K562 (cell line): ENCODE measurements at regions not wholly inside any gene's neighbourhood (a gene's known extent, or its start where the extent isn't known, plus 50 kb on each side); places are given as distances from the start of the nearest gene placed in this dataset.
A peak's percentile ranks its signal among the peaks of the same experiment; 100 is the strongest.

Experiments used
- ATAC-seq: fragments of 200-7000 bp; cut with Tn5 transposase; 3 replicates; pipeline ENCODE4 v1.9.1; 2020; ENCODE audit warnings: moderate library complexity
- BruUV-seq: library from RNA; stranded (reverse); fragments of 400-500 nt; replicated peaks from 2 replicates; lab custom pipeline; 2021; lab: Mats Ljungman, UMichigan
- CTCF ChIA-PET: fragments of 300-600 bp; formaldehyde crosslinking; extraction: SDS; loops from one replicate; lab custom pipeline; 2021; ENCODE audit warnings: low intra/inter-chr PET ratio; lab: Yijun Ruan, JAX
- POLR2A ChIA-PET: fragments of 300-600, 350-650 bp; sonication (Branson Sonifier 250); formaldehyde crosslinking; extraction: SDS; loops from one replicate; lab custom pipeline; 2021; ENCODE audit warnings: antibody characterized with exemption, inconsistent platforms; lab: Yijun Ruan, JAX
- DNase-seq, 4 experiments: peaks; one replicate each; pipeline versions ENCODE4 v3.0.0 to v3.0.0-alpha.2; 2011 to 2018; ENCODE audit warnings: low spot score in 3 of 4, mixed read lengths in 3 of 4; ENCODE audit errors: extremely low read depth in 1 of 4
- FAIRE-seq: peaks from 2 replicates; lab custom pipeline; 2011; peaks lifted over from hg19 to GRCh38; lab: Jason Lieb, UNC
- H2AFZ ChIP-seq: 2 replicates; pipeline ENCODE4 v1.6.0; 2011; ENCODE audit warnings: low read depth, low read length, control low read depth, inconsistent platforms
- H3K27ac ChIP-seq: fragments of 200-600 bp; 3 replicates; pipeline ENCODE4 v1.8.0; 2011; ENCODE audit warnings: low read depth, mild to moderate bottlenecking, control low read depth, inconsistent platforms, low read length, moderate library complexity, mixed read lengths; ENCODE audit errors: extremely low read depth
- H3K27me3 ChIP-seq, 2 experiments: fragments of 300-600 bp in 1 of 2; 2 replicates in 1 of 2; 3 replicates in 1 of 2; pipeline versions ENCODE4 v1.6.0 to v1.8.0; 2011; ENCODE audit warnings: inconsistent platforms in 2 of 2, low read length in 2 of 2, mild to moderate bottlenecking in 1 of 2, mixed read lengths in 1 of 2, moderate library complexity in 1 of 2; ENCODE audit not compliant: control insufficient read depth in 2 of 2, insufficient read depth in 2 of 2
- H3K36me3 ChIP-seq: fragments of 300-600 bp; 3 replicates; pipeline ENCODE4 v1.8.0; 2011; ENCODE audit warnings: mild to moderate bottlenecking, low read length, inconsistent platforms; ENCODE audit not compliant: control insufficient read depth, insufficient read depth
- H3K4me1 ChIP-seq, 2 experiments: fragments of 200-600 bp in 1 of 2; replicated peaks in 1 of 2; 2 replicates in 1 of 2; 3 replicates in 1 of 2; pipeline versions ENCODE4 v1.5.1 to v1.8.0; 2011; ENCODE audit warnings: inconsistent platforms in 2 of 2, low read length in 2 of 2, mild to moderate bottlenecking in 1 of 2, mixed read lengths in 1 of 2, moderate library complexity in 1 of 2; ENCODE audit not compliant: control insufficient read depth in 2 of 2, insufficient read depth in 2 of 2
- H3K4me2 ChIP-seq: 2 replicates; pipeline ENCODE4 v1.6.1; 2011; ENCODE audit warnings: low read length, control low read depth, inconsistent platforms, mixed read lengths; ENCODE audit not compliant: insufficient read depth
- H3K4me3 ChIP-seq: fragments of 200-600 bp; sonication (generic), shearing (Covaris generic); 2 replicates; pipeline ENCODE4 v1.5.1; 2016; ENCODE audit warnings: control low read depth, inconsistent platforms
- H3K79me2 ChIP-seq: fragments of 200-600 bp; 3 replicates; pipeline ENCODE4 v1.8.0; 2011; ENCODE audit warnings: low read length, inconsistent platforms; ENCODE audit not compliant: control insufficient read depth, insufficient read depth
- H3K9ac ChIP-seq, 2 experiments: 2 replicates each; pipeline versions ENCODE4 v1.6.0 to v1.6.1; 2011; ENCODE audit warnings: low read depth in 2 of 2, low read length in 2 of 2, control low read depth in 1 of 2, inconsistent platforms in 1 of 2, mild to moderate bottlenecking in 1 of 2, mixed read lengths in 1 of 2; ENCODE audit not compliant: insufficient read depth in 1 of 2
- H3K9me1 ChIP-seq: one replicate; pipeline ENCODE4 v1.6.0; 2011; ENCODE audit warnings: inconsistent platforms, mild to moderate bottlenecking, low read length, moderate library complexity; ENCODE audit not compliant: control insufficient read depth, insufficient read depth
- H3K9me3 ChIP-seq: replicated peaks from 2 replicates; pipeline ENCODE4 v1.5.1; 2011; ENCODE audit warnings: low read depth, low read length, inconsistent platforms; ENCODE audit not compliant: control insufficient read depth, insufficient read depth
- H4K20me1 ChIP-seq: replicated peaks from 2 replicates; pipeline ENCODE4 v1.6.1; 2011; ENCODE audit warnings: low read length, inconsistent platforms, mixed read lengths; ENCODE audit not compliant: control insufficient read depth, insufficient read depth
- MCM2 ChIP-seq: fragments of 450-650 bp; IDR thresholded peaks from 2 replicates; pipeline ENCODE4 v1.6.1; 2017; ENCODE audit warnings: low read depth, mild to moderate bottlenecking
- SMC3 ChIP-seq: conservative IDR thresholded peaks from 2 replicates; pipeline ENCODE4 v1.6.1; 2011; ENCODE audit warnings: low read depth, low read length, improper control_type of control experiment; ENCODE audit not compliant: insufficient read depth
- ZNF75A ChIP-seq: fragments of 450-650 bp; formaldehyde crosslinking; IDR thresholded peaks from 2 replicates; pipeline ENCODE4 v1.4.0; 2020; ENCODE audit warnings: mild to moderate bottlenecking
- WGBS: fragments of 100-300 bp; shearing (Covaris generic); methylation state at CpG from one replicate; pipeline ENCODE4 v1.1.6; 2016; ENCODE audit warnings: low coverage, mixed read lengths; ENCODE audit not compliant: insufficient coverage; ENCODE audit errors: missing lambda C conversion rate; 5-methylcytosine and 5-hydroxymethylcytosine counted together
- in situ Hi-C: fragments of 300-500 bp; cut with MboI; formaldehyde crosslinking; loops from 4 replicates; pipeline ENCODE4 v1.15.0; 2018; ENCODE audit warnings: inconsistent platforms, mixed read lengths
- intact Hi-C: fragments of 100-400 bp; cut with micrococcal nuclease; formaldehyde crosslinking; loops from 2 replicates; pipeline ENCODE4 v1.14.2; 2022
- TF ChIP-seq, protein P1 (sequence below), 3 experiments: fragments of 200-800 bp in 1 of 3; sonication (Bioruptor generic) in 1 of 3; sonication (generic) in 1 of 3; formaldehyde crosslinking in 1 of 3; IDR thresholded peaks; 2 replicates each; pipeline versions ENCODE4 v1.6.1 to v1.8.0; 2016 to 2022; ENCODE audit warnings: mild to moderate bottlenecking in 2 of 3, missing compliant biosample characterization in 2 of 3, missing genetic modification characterization in 2 of 3, missing genetic modification reagents in 1 of 3

DNA sequence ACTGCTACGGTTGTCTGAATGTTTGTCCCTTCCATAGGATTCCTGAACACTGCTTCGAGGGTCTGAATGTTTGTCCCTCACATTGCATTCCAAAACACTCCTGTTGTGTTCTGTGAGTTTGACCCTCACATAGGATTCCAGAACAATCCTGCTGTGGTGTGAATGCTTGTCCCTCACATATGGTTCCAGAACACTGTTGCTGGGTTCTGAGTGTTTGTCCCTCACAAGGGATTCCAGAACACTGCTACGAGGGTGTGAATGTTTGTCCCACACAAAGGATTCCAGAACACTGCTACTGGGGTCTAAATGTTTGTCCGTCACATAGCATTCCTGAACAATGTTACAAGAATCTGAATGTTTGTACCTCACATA, 201.2 kb downstream of the FOXD4L6 start:
- BruUV-seq = no TSS peak
- no peak overlapping the region for H3K4me2 ChIP-seq
- no peaks in the 10 kb centered on the region for H3K27me3 ChIP-seq
- no peaks in the 10 kb centered on the region for H3K36me3 ChIP-seq
- intact Hi-C loops (no loop called here), in situ Hi-C loops (no loop called here)
- 18% methylated on average over 4 of the region's 4 CpGs for WGBS
- ATAC-seq = no peak
- no peak overlapping the region for H3K9ac ChIP-seq
- H3K27ac ChIP-seq = no peak overlapping the region
- no peaks in the 10 kb centered on the region for H3K79me2 ChIP-seq
- no peak for DNase-seq
- no peaks in the 10 kb centered on the region for H3K9me1 ChIP-seq
- FAIRE-seq = no peak
- peaks cover 12% of the 10 kb centered on the region for H3K9me3 ChIP-seq
- TF ChIP-seq MCM2 (no peak), SMC3 (no peak), ZNF75A (CRISPR knock-in tag) (peak; percentile 51; the same call in 1 of the 2 replicates)
- TF ChIP-seq, protein P1, sequence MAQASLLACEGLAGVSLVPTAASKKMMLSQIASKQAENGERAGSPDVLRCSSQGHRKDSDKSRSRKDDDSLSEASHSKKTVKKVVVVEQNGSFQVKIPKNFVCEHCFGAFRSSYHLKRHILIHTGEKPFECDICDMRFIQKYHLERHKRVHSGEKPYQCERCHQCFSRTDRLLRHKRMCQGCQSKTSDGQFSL (CRISPR knock-in tag; IDR thresholded peaks at IDR 0.05) = no peak
- TF ChIP-seq, protein P1 (tag; IDR thresholded peaks at IDR 0.05) = no peak
- POLR2A ChIA-PET = no interaction called here
- H4K20me1 ChIP-seq = no peaks in the 10 kb centered on the region
- CTCF ChIA-PET = no interaction called here
- H3K4me1 ChIP-seq = no peaks in the 10 kb centered on the region
- no peak overlapping the region for H2AFZ ChIP-seq
- no peak overlapping the region for H3K4me3 ChIP-seq
